ENCODE measurements at regions not wholly inside any gene's neighbourhood (a gene's known extent, or its start where the extent isn't known, plus 50 kb on each side); places are given as distances from the start of the nearest gene placed in this dataset.
"Not testable (repeated sequence)": the region's sequence is repeated elsewhere in the genome, so short reads cannot be mapped to it uniquely, and the experiment has no call there.

DNA sequence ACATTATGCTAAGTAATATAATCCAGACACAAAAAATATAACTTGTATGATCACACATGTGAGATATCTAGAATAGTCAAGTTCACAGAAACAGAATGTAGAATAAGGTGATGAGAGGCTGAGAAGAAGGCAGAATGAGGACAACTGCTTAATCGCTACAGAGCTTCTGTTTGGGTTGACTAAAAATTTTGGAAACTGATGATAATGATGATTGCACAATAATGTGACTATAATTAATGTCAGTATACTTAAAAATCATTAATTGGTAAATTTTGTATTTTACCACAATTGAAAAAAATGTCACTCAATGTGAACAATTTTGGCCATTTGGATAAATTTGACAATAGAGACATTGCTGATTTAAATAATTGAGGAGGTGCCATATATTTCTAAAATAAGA, 1374.4 kb upstream of the CDH8 start:
- no peak for DNase-seq
- H3K4me1 ChIP-seq (ENCODE audit: control insufficient read depth, insufficient read depth, low read length) = no peaks in the 10 kb centered on the region
- no peaks in the 10 kb centered on the region for H3K27me3 ChIP-seq (ENCODE audit: control insufficient read depth, insufficient read depth)
- intact Hi-C loops (cut with DNase I) = no loop called here
- no peak for ATAC-seq
- H3K9me3 ChIP-seq (ENCODE audit: control insufficient read depth, low read length) = no peaks in the 10 kb centered on the region
- no peak overlapping the region for H3K4me3 ChIP-seq (ENCODE audit: low read length)
- WGBS = 92% methylated on average over 1 of the region's 1 CpG
- no peak overlapping the region for H3K27ac ChIP-seq (ENCODE audit: low read length)

DNA sequence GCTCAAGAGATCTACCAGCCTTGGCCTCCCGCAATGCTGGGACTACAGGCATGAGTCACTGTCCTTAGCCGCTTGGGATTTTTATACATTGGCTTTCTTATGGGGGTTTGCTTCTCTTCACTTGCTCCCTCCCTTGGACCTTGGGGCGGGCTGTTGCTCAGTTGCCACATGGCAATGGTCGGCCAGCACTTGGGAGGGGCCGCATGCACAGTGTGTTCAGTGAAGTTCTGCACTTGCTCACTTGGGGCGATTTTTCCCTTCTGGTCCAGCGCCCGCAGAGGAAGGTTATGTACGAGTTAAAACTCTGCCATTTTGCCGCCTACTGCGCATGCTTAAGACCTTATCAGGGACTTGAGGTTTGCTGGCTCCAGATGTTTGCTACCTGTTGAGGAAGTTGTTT, 1367.6 kb upstream of the CDH8 start:
- WGBS = 95% methylated on average over 11 of the region's 11 CpGs
- no peak for ATAC-seq

DNA sequence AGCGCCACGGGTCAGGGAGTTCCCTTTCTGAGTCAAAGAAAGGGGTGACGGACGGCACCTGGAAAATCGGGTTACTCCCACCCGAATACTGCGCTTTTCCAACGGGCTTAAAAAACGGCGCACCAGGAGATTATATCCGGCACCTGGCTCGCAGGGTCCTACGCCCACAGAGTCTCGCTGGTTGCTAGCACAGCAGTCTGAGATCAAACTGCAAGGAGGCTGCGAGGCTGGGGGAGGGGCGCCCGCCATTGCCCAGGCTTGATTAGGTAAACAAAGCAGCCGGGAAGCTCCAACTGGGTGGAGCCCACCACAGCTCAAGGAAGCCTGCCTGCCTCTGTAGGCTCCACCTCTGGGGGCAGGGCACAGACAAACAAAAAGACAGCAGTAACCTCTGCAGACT, 1352.0 kb upstream of the CDH8 start:
- ATAC-seq; intact Hi-C loops (cut with DNase I); H3K27me3 ChIP-seq (ENCODE audit: control insufficient read depth, insufficient read depth); H3K27ac ChIP-seq (ENCODE audit: low read length); H3K4me1 ChIP-seq (ENCODE audit: control insufficient read depth, insufficient read depth, low read length); H3K4me3 ChIP-seq (ENCODE audit: low read length); H3K9me3 ChIP-seq (ENCODE audit: control insufficient read depth, low read length): not testable (repeated sequence)
- WGBS = 87% methylated on average over 18 of the region's 18 CpGs
- DNase-seq = peak in 1 of 3 donors; percentile 10

More for the DNA sequence above, 1367.6 kb upstream of the CDH8 start:
- intact Hi-C loops (cut with DNase I) = no loop called here
- Histone ChIP-seq H3K27me3 (ENCODE audit: control insufficient read depth, insufficient read depth) (no peaks in the 10 kb centered on the region), H3K27ac (ENCODE audit: low read length) (no peak overlapping the region), H3K4me1 (ENCODE audit: control insufficient read depth, insufficient read depth, low read length) (no peaks in the 10 kb centered on the region), H3K9me3 (ENCODE audit: control insufficient read depth, low read length) (no peaks in the 10 kb centered on the region), H3K4me3 (ENCODE audit: low read length) (no peak overlapping the region)
- DNase-seq = no peak

DNA sequence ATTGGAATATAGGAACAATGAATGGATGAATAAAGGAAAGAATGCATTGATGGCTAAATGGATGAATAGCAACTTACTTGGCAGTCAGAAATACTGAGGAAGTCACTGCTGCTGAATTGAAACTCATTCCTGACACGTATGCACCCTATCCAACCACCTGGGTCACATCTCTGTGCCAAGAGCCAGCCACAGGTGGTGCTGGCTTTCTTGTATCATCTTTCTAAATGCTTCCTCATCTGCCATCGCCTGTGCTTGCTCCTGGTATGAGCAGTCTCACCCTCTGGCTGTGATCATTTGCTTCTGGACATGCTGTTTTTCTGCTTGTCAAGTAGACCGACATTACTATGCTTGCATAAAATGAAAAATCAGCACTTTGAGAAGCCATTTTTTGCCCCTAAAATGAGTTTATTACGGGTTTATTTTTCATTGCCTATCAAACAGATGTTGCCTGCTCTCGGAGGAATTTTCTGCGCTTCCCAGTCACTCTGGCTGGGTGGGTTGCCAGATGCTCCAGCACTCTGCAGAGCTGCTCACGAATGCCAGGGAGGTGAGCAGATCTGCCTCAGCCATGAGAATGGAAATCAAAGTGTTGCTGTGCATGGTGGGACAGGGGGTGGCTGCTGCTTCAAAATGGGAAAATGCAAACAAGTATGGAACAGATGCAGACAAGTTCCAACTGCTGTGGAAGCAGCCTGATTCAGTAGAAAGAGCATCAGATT, 1349.6 kb upstream of the CDH8 start:
- H3K27me3 ChIP-seq (ENCODE audit: control insufficient read depth, insufficient read depth) = no peaks in the 10 kb centered on the region
- H3K4me3 ChIP-seq (ENCODE audit: low read length) = no peak overlapping the region
- H3K4me1 ChIP-seq (ENCODE audit: control insufficient read depth, insufficient read depth, low read length) = no peaks in the 10 kb centered on the region
- 50% methylated on average over 7 of the region's 7 CpGs for WGBS
- intact Hi-C loops (cut with DNase I) = no loop called here
- no peak overlapping the region for H3K27ac ChIP-seq (ENCODE audit: low read length)
- no peaks in the 10 kb centered on the region for H3K9me3 ChIP-seq (ENCODE audit: control insufficient read depth, low read length)
- DNase-seq (no peak), ATAC-seq (no peak)

DNA sequence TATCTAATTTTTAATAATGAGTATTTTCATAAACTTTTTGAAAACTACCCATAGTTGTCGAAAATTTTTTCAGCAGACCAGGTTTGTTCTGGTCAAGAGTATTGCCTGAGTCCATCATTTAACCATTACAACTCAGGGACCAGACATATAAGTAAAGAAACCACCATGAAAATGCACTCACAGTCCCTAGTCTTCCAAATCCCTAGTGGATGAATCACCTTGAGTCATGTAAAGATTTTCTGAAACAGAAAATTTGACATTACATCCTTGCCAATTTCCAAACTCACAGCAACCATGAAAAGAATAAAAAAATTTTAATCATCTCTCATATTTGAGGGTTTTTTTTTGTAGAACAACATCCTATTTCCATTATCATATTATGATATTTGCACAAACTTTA, 1337.5 kb upstream of the CDH8 start:
- 64% methylated on average over 1 of the region's 1 CpG for WGBS
- Histone ChIP-seq H3K4me1 (ENCODE audit: control insufficient read depth, insufficient read depth, low read length) (no peaks in the 10 kb centered on the region), H3K4me3 (ENCODE audit: low read length) (no peak overlapping the region), H3K27me3 (ENCODE audit: control insufficient read depth, insufficient read depth) (no peaks in the 10 kb centered on the region), H3K9me3 (ENCODE audit: control insufficient read depth, low read length) (no peaks in the 10 kb centered on the region), H3K27ac (ENCODE audit: low read length) (no peak overlapping the region)
- ATAC-seq = no peak
- intact Hi-C loops (cut with DNase I) = no loop called here
- DNase-seq = no peak

DNA sequence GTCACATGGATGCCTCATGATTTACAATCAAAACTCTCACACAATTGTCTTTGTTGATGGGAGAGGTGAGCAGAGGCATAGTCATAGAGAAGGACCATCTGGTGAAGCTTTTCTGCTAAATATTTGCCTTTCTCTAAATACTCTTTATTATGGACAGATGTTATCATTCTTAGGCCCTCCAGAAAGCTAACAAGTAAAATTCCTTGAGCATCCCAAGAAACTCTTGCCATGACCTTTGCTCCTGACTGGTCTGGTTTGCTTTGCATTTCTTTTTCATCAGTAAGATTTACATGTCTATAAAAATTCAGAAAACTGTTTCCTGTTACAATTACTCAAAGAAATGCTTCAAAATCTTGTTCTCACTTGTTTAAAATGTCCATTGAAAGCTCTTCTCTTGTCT, 1336.6 kb upstream of the CDH8 start:
- Histone ChIP-seq H3K27me3 (ENCODE audit: control insufficient read depth, insufficient read depth) (no peaks in the 10 kb centered on the region), H3K27ac (ENCODE audit: low read length) (no peak overlapping the region), H3K9me3 (ENCODE audit: control insufficient read depth, low read length) (no peaks in the 10 kb centered on the region), H3K4me3 (ENCODE audit: low read length) (no peak overlapping the region), H3K4me1 (ENCODE audit: control insufficient read depth, insufficient read depth, low read length) (no peaks in the 10 kb centered on the region)
- intact Hi-C loops (cut with DNase I) = no loop called here
- ATAC-seq (no peak), DNase-seq (no peak)

DNA sequence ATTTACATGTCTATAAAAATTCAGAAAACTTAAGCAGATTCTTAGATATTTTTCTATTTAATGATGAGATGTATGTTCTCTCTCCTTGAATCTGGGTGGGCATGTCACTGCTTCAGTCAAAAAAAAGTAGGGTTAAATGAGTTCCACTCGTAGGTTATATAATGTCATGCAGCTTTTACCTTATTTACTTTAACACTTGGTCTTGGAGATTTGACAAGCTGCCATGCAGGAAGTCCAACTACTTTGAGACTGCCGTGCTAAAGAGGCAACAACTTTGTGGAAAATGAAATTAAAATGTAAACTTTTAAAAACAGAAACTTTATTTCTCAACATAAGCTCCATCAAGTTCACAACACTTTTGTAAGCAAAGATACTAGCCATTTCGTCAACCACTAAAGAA, 1336.0 kb upstream of the CDH8 start:
- Histone ChIP-seq H3K4me3 (ENCODE audit: low read length) (no peak overlapping the region), H3K27ac (ENCODE audit: low read length) (no peak overlapping the region), H3K9me3 (ENCODE audit: control insufficient read depth, low read length) (no peaks in the 10 kb centered on the region), H3K4me1 (ENCODE audit: control insufficient read depth, insufficient read depth, low read length) (no peaks in the 10 kb centered on the region), H3K27me3 (ENCODE audit: control insufficient read depth, insufficient read depth) (no peaks in the 10 kb centered on the region)
- no peak for DNase-seq
- intact Hi-C loops (cut with DNase I) = no loop called here
- WGBS = 30% methylated on average over 3 of the region's 3 CpGs
- ATAC-seq = no peak

DNA sequence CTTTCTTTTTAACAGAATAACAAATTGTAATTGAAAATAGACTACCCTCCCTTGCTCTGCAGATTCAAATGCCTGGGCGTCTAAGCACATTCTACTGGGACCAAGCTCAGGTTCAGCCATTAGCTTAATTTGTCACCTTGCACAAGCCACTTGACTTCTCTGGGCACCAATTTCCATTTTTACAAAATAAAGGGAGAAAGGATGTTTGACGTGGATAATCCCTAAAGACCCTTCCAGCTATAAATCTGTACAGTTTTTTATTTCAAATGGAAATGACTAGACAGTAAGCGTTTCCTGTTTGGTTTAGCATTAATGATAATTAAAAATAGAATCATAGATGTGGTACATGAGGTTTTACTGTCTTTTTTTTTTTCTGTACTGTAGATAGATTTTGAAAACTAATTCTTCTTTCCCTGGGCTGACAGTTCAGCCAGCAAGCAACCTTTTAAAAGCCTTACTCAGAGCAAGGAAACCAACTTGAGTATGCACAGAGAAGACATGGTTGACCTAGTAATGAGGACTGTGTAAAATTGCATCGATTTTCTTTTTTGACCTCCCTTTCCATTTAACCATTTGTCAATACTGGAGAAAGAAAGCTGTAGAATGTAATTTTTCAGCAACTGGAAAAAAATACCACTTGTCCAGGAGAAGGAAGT, 1329.5 kb upstream of the CDH8 start:
- Histone ChIP-seq H3K27me3 (ENCODE audit: control insufficient read depth, insufficient read depth) (no peaks in the 10 kb centered on the region), H3K9me3 (ENCODE audit: control insufficient read depth, low read length) (no peaks in the 10 kb centered on the region), H3K27ac (ENCODE audit: low read length) (no peak overlapping the region), H3K4me1 (ENCODE audit: control insufficient read depth, insufficient read depth, low read length) (no peaks in the 10 kb centered on the region), H3K4me3 (ENCODE audit: low read length) (no peak overlapping the region)
- intact Hi-C loops (cut with DNase I) = no loop called here
- ATAC-seq = no peak
- DNase-seq = no peak
- 54% methylated on average over 4 of the region's 4 CpGs for WGBS

DNA sequence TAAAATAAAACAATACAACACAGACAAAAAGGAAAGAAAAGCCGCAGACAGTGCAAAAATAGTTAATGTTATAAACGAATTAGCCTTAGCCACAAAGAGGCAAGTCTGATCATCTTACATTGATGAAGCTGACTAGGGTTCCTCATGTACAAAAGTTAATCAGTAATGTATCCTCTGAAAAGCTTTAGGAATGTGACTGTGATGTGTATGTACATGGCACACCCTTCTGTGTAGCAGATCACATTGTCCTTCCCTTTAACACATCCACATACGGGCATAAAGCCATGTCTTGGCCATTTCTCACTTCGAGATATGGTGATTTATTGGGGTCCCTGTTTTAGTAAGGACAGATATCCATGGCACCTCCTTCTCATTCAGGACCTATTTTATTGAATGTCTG, 1327.5 kb upstream of the CDH8 start:
- no peak overlapping the region for H3K27ac ChIP-seq (ENCODE audit: low read length)
- no peaks in the 10 kb centered on the region for H3K27me3 ChIP-seq (ENCODE audit: control insufficient read depth, insufficient read depth)
- intact Hi-C loops (cut with DNase I) = no loop called here
- H3K4me1 ChIP-seq (ENCODE audit: control insufficient read depth, insufficient read depth, low read length) = no peaks in the 10 kb centered on the region
- ATAC-seq = no peak
- WGBS = 69% methylated on average over 4 of the region's 4 CpGs
- no peak for DNase-seq
- H3K4me3 ChIP-seq (ENCODE audit: low read length) = no peak overlapping the region
- H3K9me3 ChIP-seq (ENCODE audit: control insufficient read depth, low read length) = no peaks in the 10 kb centered on the region

DNA sequence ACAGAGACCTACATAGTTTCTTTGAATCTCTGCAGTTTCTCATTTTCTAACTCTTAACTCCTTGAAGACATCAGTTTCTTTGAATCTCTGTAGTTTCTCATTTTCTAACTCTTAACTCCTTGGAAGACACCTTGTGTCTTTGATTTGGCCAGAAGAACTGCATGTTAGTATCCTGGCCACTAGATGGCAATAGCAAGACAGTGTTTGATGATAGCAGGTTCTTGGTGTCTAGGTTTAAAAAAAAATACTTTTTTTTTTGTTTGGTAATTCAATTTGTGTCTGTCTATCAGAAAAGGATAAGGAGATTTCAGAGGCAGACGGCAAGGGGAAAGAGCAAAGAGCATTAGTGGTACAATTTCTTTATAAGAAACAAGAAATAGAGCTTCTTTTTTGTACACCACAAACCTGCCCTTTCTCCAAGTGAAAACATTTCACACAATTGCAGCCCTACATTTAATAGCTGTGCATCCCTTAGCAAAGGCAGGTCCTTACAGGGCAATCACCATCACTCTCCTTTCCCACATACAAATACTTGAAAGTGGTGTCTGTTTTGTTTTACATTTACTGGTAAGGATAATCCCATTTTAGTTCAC, 1324.9 kb upstream of the CDH8 start:
- no peaks in the 10 kb centered on the region for H3K27me3 ChIP-seq (ENCODE audit: control insufficient read depth, insufficient read depth)
- no peaks in the 10 kb centered on the region for H3K9me3 ChIP-seq (ENCODE audit: control insufficient read depth, low read length)
- H3K4me3 ChIP-seq (ENCODE audit: low read length) = no peak overlapping the region
- intact Hi-C loops (cut with DNase I) = no loop called here
- H3K27ac ChIP-seq (ENCODE audit: low read length) = no peak overlapping the region
- ATAC-seq (no peak), DNase-seq (no peak)
- WGBS = 0% methylated on average over 1 of the region's 1 CpG
- no peaks in the 10 kb centered on the region for H3K4me1 ChIP-seq (ENCODE audit: control insufficient read depth, insufficient read depth, low read length)

DNA sequence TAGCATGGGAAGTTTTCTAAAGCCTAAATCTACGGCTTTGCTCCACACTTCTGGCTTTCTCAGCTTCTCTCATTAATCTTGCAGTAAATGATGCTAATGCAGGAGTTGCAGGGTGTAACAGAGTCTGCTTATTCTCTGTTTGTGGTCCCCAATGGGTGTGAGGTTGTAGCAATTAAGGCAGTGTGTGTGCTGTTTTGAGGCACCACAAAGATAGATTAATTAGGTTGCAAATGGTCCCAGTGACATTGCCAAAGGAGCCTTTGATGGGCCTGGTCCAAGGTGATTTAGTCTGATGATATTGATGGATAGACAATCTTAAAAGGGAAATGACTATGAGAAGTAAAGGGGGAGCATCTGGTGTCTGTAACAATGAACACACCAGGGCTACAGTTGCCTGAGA, 1313.7 kb upstream of the CDH8 start:
- H3K27me3 ChIP-seq (ENCODE audit: control insufficient read depth, insufficient read depth) = no peaks in the 10 kb centered on the region
- intact Hi-C loops (cut with DNase I) = no loop called here

More for the DNA sequence above, 1313.7 kb upstream of the CDH8 start:
- H3K4me1 ChIP-seq (ENCODE audit: control insufficient read depth, insufficient read depth, low read length) = no peaks in the 10 kb centered on the region
- DNase-seq = no peak
- H3K4me3 ChIP-seq (ENCODE audit: low read length) = no peak overlapping the region
- 59% methylated on average over 1 of the region's 1 CpG for WGBS
- H3K27ac ChIP-seq (ENCODE audit: low read length) = no peak overlapping the region
- no peak for ATAC-seq
- H3K9me3 ChIP-seq (ENCODE audit: control insufficient read depth, low read length) = no peaks in the 10 kb centered on the region

Data from right cardiac atrium (tissue), 5 donors.